ENCODE measurements at regions not wholly inside any gene's neighbourhood (a gene's known extent, or its start where the extent isn't known, plus 50 kb on each side); places are given as distances from the start of the nearest gene placed in this dataset.

- no peak overlapping the region for H3K27ac ChIP-seq (ENCODE audit: low read length)
- peaks cover 2% of the 10 kb centered on the region for H3K27me3 ChIP-seq (ENCODE audit: insufficient read depth, low read length, poor library complexity)
- DNase-seq = no peak
- H3K79me2 ChIP-seq (ENCODE audit: insufficient read depth, low read length) = no peaks in the 10 kb centered on the region
- no peaks in the 10 kb centered on the region for H3K4me1 ChIP-seq (ENCODE audit: insufficient read depth, low read length)
- no peak overlapping the region for H2AFZ ChIP-seq (ENCODE audit: low read depth, low read length)
- ATAC-seq (ENCODE audit: insufficient read depth, low read depth) = no peak
- TF ChIP-seq EZH2 (IDR thresholded peaks at IDR 0.05; ENCODE audit: borderline replicate concordance, low read depth, low read length, severe bottlenecking) = no peak
- no peak overlapping the region for H3K9ac ChIP-seq (ENCODE audit: low read depth, low read length)
- no peak overlapping the region for H3K4me3 ChIP-seq (ENCODE audit: low read depth in 1 of 2, low read length in 2 of 2)
- peaks cover 2% of the 10 kb centered on the region for H3K9me3 ChIP-seq (ENCODE audit: insufficient read depth, low read length, severe bottlenecking)
- no peak overlapping the region for H3K4me2 ChIP-seq (ENCODE audit: insufficient read depth, low read length)
- H3K36me3 ChIP-seq (ENCODE audit: insufficient read depth, low read length) = no peaks in the 10 kb centered on the region
- no peaks in the 10 kb centered on the region for H4K20me1 ChIP-seq (ENCODE audit: insufficient read depth, low read length)
Observed at GRCh38 chr9:96109680-96110351, 192.2 kb downstream of the HSD17B3 start.

- H2AFZ ChIP-seq (ENCODE audit: low read depth, low read length) = no peak overlapping the region
- ATAC-seq (ENCODE audit: insufficient read depth, low read depth) (no peak), DNase-seq (no peak)
- TF ChIP-seq CTCF (IDR thresholded peaks at IDR 0.05; ENCODE audit: borderline replicate concordance, extremely low read depth, low read length, poor library complexity, severe bottlenecking) = no peak
- TF ChIP-seq EZH2 (IDR thresholded peaks at IDR 0.05; ENCODE audit: borderline replicate concordance, low read depth, low read length, severe bottlenecking) = no peak
- H3K4me3 ChIP-seq (ENCODE audit: low read depth in 1 of 2, low read length in 2 of 2) = no peak overlapping the region
- H4K20me1 ChIP-seq (ENCODE audit: insufficient read depth, low read length) = no peaks in the 10 kb centered on the region
- no peak overlapping the region for H3K9ac ChIP-seq (ENCODE audit: low read depth, low read length)
- H3K4me1 ChIP-seq (ENCODE audit: insufficient read depth, low read length) = no peaks in the 10 kb centered on the region
- no peaks in the 10 kb centered on the region for H3K79me2 ChIP-seq (ENCODE audit: insufficient read depth, low read length)
- no peak overlapping the region for H3K27ac ChIP-seq (ENCODE audit: low read length)
- no peak overlapping the region for H3K4me2 ChIP-seq (ENCODE audit: insufficient read depth, low read length)
- H3K27me3 ChIP-seq (ENCODE audit: insufficient read depth, low read length, poor library complexity) = peaks cover 2% of the 10 kb centered on the region
- H3K36me3 ChIP-seq (ENCODE audit: insufficient read depth, low read length) = no peaks in the 10 kb centered on the region
- H3K9me3 ChIP-seq (ENCODE audit: insufficient read depth, low read length, severe bottlenecking) = peaks cover 2% of the 10 kb centered on the region
Observed at GRCh38 chr9:96108691-96109380, 193.1 kb downstream of the HSD17B3 start.

DNA sequence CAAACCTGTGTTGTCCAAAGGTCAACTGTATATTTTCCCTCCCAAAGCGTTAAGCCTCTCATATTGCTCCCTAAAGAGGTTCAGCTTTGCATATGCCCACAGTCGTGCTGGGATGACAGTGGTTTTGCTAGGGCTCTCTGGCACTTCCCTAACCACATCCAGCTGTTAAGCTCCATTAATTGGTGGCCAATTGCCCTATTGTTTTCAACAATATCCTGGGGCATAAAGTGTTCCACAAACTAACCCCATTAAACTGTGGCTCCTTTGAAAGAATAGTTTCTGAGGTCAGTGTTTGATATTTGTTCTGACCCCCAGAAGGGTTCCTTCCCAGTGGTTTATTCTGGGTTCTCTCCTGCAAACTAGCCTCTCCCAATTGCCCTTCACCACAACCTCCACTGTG lies 194.5 kb downstream of the HSD17B3 start:
- no peak for DNase-seq
- H3K27ac ChIP-seq (ENCODE audit: low read length) = no peak overlapping the region
- no peak for TF ChIP-seq CTCF (IDR thresholded peaks at IDR 0.05; ENCODE audit: borderline replicate concordance, extremely low read depth, low read length, poor library complexity, severe bottlenecking)
- TF ChIP-seq EZH2 (IDR thresholded peaks at IDR 0.05; ENCODE audit: borderline replicate concordance, low read depth, low read length, severe bottlenecking) = no peak

More for the DNA sequence above, 194.5 kb downstream of the HSD17B3 start:
- no peaks in the 10 kb centered on the region for H4K20me1 ChIP-seq (ENCODE audit: insufficient read depth, low read length)
- no peaks in the 10 kb centered on the region for H3K79me2 ChIP-seq (ENCODE audit: insufficient read depth, low read length)
- H3K4me3 ChIP-seq (ENCODE audit: low read depth in 1 of 2, low read length in 2 of 2) = no peak overlapping the region
- no peaks in the 10 kb centered on the region for H3K36me3 ChIP-seq (ENCODE audit: insufficient read depth, low read length)
- peaks cover 2% of the 10 kb centered on the region for H3K9me3 ChIP-seq (ENCODE audit: insufficient read depth, low read length, severe bottlenecking)
- H3K4me1 ChIP-seq (ENCODE audit: insufficient read depth, low read length) = no peaks in the 10 kb centered on the region
- no peak overlapping the region for H2AFZ ChIP-seq (ENCODE audit: low read depth, low read length)
- H3K9ac ChIP-seq (ENCODE audit: low read depth, low read length) = no peak overlapping the region
- no peak for ATAC-seq (ENCODE audit: insufficient read depth, low read depth)
- H3K4me2 ChIP-seq (ENCODE audit: insufficient read depth, low read length) = no peak overlapping the region
- peaks cover 2% of the 10 kb centered on the region for H3K27me3 ChIP-seq (ENCODE audit: insufficient read depth, low read length, poor library complexity)

Measured in DND-41 (cell line).